ENCODE measurements at regions not wholly inside any gene's neighbourhood (a gene's known extent, or its start where the extent isn't known, plus 50 kb on each side); places are given as distances from the start of the nearest gene placed in this dataset.

GRCh38 chr3:86794361-86795065 is 196.4 kb downstream of the VGLL3 start:
- ChIA-PET CTCF (no interaction called here), POLR2A (no interaction called here)
- TF ChIP-seq CTCF (IDR thresholded peaks at IDR 0.05) = no peak
- DNase-seq (no peak), ATAC-seq (ENCODE audit: poor library complexity) (no peak)
- no peaks in the 10 kb centered on the region for H3K36me3 ChIP-seq (ENCODE audit: insufficient read depth, low read length)
- no peak overlapping the region for H3K4me3 ChIP-seq (ENCODE audit: low read length)
- H3K4me1 Mint-ChIP-seq (ENCODE audit: low read depth) = no peaks in the 10 kb centered on the region
- no peaks in the 10 kb centered on the region for H3K27me3 Mint-ChIP-seq
- H3K9me3 Mint-ChIP-seq = no peaks in the 10 kb centered on the region
- H3K4me1 ChIP-seq (ENCODE audit: insufficient read depth, low read length) = no peaks in the 10 kb centered on the region
- H3K36me3 Mint-ChIP-seq (ENCODE audit: low read depth) = no peaks in the 10 kb centered on the region
- intact Hi-C loops (cut with DNase I, micrococcal nuclease) = no loop called here
- H3K27ac ChIP-seq (ENCODE audit: low read depth in 1 of 2, low read length in 2 of 2) = no peak overlapping the region
- H3K4me3 Mint-ChIP-seq = no peak overlapping the region
- no peak overlapping the region for H3K27ac Mint-ChIP-seq
- H3K9me3 ChIP-seq (ENCODE audit: control insufficient read depth in 1 of 2, insufficient read depth in 1 of 2, low read length in 2 of 2) = peaks cover 0 to 9% of the 10 kb centered on the region in 2 experiments
- no peaks in the 10 kb centered on the region for H3K27me3 ChIP-seq (ENCODE audit: control insufficient read depth in 1 of 2, insufficient read depth in 2 of 2, low read length in 2 of 2)

- Mint-ChIP-seq H3K4me3 (no peak overlapping the region), H3K36me3 (ENCODE audit: low read depth) (no peaks in the 10 kb centered on the region), H3K27ac (no peak overlapping the region), H3K9me3 (no peaks in the 10 kb centered on the region), H3K4me1 (ENCODE audit: low read depth) (no peaks in the 10 kb centered on the region), H3K27me3 (no peaks in the 10 kb centered on the region)
- peaks cover 0 to 9% of the 10 kb centered on the region in 2 experiments for H3K9me3 ChIP-seq (ENCODE audit: control insufficient read depth in 1 of 2, insufficient read depth in 1 of 2, low read length in 2 of 2)
- H3K4me3 ChIP-seq (ENCODE audit: low read length) = no peak overlapping the region
- intact Hi-C loops (cut with DNase I, micrococcal nuclease) = no loop called here
- H3K27ac ChIP-seq (ENCODE audit: low read depth in 1 of 2, low read length in 2 of 2) = no peak overlapping the region
- ATAC-seq (ENCODE audit: poor library complexity) (no peak), DNase-seq (no peak)
- no peak for TF ChIP-seq CTCF (IDR thresholded peaks at IDR 0.05)
- ChIA-PET CTCF (no interaction called here), POLR2A (no interaction called here)
- H3K36me3 ChIP-seq (ENCODE audit: insufficient read depth, low read length) = no peaks in the 10 kb centered on the region
- no peaks in the 10 kb centered on the region for H3K4me1 ChIP-seq (ENCODE audit: insufficient read depth, low read length)
- H3K27me3 ChIP-seq (ENCODE audit: control insufficient read depth in 1 of 2, insufficient read depth in 2 of 2, low read length in 2 of 2) = no peaks in the 10 kb centered on the region
Measured at GRCh38 chr3:86793786-86794185, 197.2 kb downstream of the VGLL3 start.

GRCh38 chr3:86792316-86792715 is 198.6 kb downstream of the VGLL3 start:
- Histone ChIP-seq H3K27ac (ENCODE audit: low read depth in 1 of 2, low read length in 2 of 2) (no peak overlapping the region), H3K36me3 (ENCODE audit: insufficient read depth, low read length) (no peaks in the 10 kb centered on the region), H3K4me3 (ENCODE audit: low read length) (no peak overlapping the region), H3K4me1 (ENCODE audit: insufficient read depth, low read length) (no peaks in the 10 kb centered on the region), H3K27me3 (ENCODE audit: control insufficient read depth in 1 of 2, insufficient read depth in 2 of 2, low read length in 2 of 2) (no peaks in the 10 kb centered on the region), H3K9me3 (ENCODE audit: control insufficient read depth in 1 of 2, insufficient read depth in 1 of 2, low read length in 2 of 2) (peaks cover 0 to 9% of the 10 kb centered on the region in 2 experiments)
- no peaks in the 10 kb centered on the region for H3K27me3 Mint-ChIP-seq
- no peaks in the 10 kb centered on the region for H3K9me3 Mint-ChIP-seq
- CTCF ChIA-PET = interaction anchor here (0.7 kb wide), 1 partner anchor 8 kb away, joined by 3 read pairs; no protein-coding TSS in a partner anchor
- intact Hi-C loops (cut with DNase I, micrococcal nuclease) = no loop called here
- no peak overlapping the region for H3K4me3 Mint-ChIP-seq
- H3K27ac Mint-ChIP-seq = no peak overlapping the region
- no peak for TF ChIP-seq CTCF (IDR thresholded peaks at IDR 0.05)
- POLR2A ChIA-PET = no interaction called here
- ATAC-seq (ENCODE audit: poor library complexity) = no peak
- DNase-seq = no peak
- no peaks in the 10 kb centered on the region for H3K36me3 Mint-ChIP-seq (ENCODE audit: low read depth)
- H3K4me1 Mint-ChIP-seq (ENCODE audit: low read depth) = no peaks in the 10 kb centered on the region

Data from CD4-positive, alpha-beta T cell (primary cell).